NT2/D1 (cell line): ENCODE measurements at regions not wholly inside any gene's neighbourhood (a gene's known extent, or its start where the extent isn't known, plus 50 kb on each side); places are given as distances from the start of the nearest gene placed in this dataset.

Experiments used
- DNase-seq: peaks from one replicate; pipeline ENCODE4 v3.0.0-alpha.2; 2011; ENCODE audit warnings: low read depth, low spot score
- H3K27me3 ChIP-seq: 2 replicates; pipeline ENCODE4 v1.6.0; 2011; ENCODE audit warnings: mild to moderate bottlenecking; ENCODE audit not compliant: insufficient read length, insufficient read depth
- H3K36me3 ChIP-seq: 2 replicates; pipeline ENCODE4 v1.6.1; 2011; ENCODE audit warnings: mild to moderate bottlenecking, low read length, mixed read lengths; ENCODE audit not compliant: insufficient read depth, insufficient read length
- H3K4me1 ChIP-seq: 2 replicates; pipeline ENCODE4 v1.5.1; 2011; ENCODE audit not compliant: insufficient read depth, insufficient read length
- H3K4me3 ChIP-seq: 2 replicates; pipeline ENCODE4 v1.5.1; 2011; ENCODE audit warnings: low read depth; ENCODE audit not compliant: insufficient read length
- H3K9ac ChIP-seq: 2 replicates; pipeline ENCODE4 v1.6.0; 2011; ENCODE audit warnings: low read depth; ENCODE audit not compliant: insufficient read length
- H3K9me3 ChIP-seq: 2 replicates; pipeline ENCODE4 v1.5.1; 2011; ENCODE audit warnings: mild to moderate bottlenecking, low read length; ENCODE audit not compliant: insufficient read depth
- SUZ12 ChIP-seq: IDR thresholded peaks from 2 replicates; pipeline ENCODE4 v1.6.1; 2011; ENCODE audit not compliant: insufficient read length, insufficient read depth; ENCODE audit errors: extremely low read depth
- YY1 ChIP-seq: IDR thresholded peaks from 2 replicates; pipeline ENCODE4 v1.6.1; 2011; ENCODE audit not compliant: insufficient read length, insufficient read depth
- ZNF274 ChIP-seq: IDR thresholded peaks from 2 replicates; pipeline ENCODE4 v1.6.1; 2011; ENCODE audit warnings: mild to moderate bottlenecking, low read depth, low read length

- H3K9me3 ChIP-seq, result no peaks in the 10 kb centered on the region
- no peak overlapping the region for H3K4me3 ChIP-seq
- H3K4me1 ChIP-seq, result no peaks in the 10 kb centered on the region
- H3K9ac ChIP-seq, result no peak overlapping the region
- no peak for TF ChIP-seq YY1
- no peak for TF ChIP-seq ZNF274
- TF ChIP-seq SUZ12, result no peak
- DNase-seq, result no peak
- no peaks in the 10 kb centered on the region for H3K27me3 ChIP-seq
- no peaks in the 10 kb centered on the region for H3K36me3 ChIP-seq
Measured at GRCh38 chr16:86222965-86223551, 287.3 kb upstream of the FOXF1 start.

DNA sequence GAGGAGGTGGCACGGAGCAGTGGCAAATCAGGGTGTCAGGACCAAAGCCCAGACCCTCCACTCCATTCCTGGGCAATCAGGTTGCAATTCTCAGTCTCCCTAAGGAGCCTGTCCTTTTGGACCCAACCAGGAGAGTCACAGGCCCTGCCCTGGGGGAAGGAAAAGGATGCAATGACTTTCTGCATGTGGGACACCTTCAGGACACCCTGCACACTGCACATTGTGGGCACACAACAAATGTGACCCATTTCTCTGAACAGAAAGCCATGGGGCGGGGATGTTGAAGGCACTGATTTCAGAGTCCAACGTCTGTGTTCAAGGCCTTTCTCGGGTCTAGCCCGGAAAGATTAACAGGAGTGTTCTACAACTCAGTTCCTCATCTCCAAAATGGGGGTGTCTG, 286.2 kb upstream of the FOXF1 start:
- Histone ChIP-seq H3K4me3 (no peak overlapping the region), H3K36me3 (no peaks in the 10 kb centered on the region), H3K9me3 (no peaks in the 10 kb centered on the region), H3K9ac (no peak overlapping the region), H3K27me3 (no peaks in the 10 kb centered on the region), H3K4me1 (no peaks in the 10 kb centered on the region)
- no peak for DNase-seq
- no peak for TF ChIP-seq YY1
- TF ChIP-seq SUZ12, result no peak
- TF ChIP-seq ZNF274, result no peak

DNA sequence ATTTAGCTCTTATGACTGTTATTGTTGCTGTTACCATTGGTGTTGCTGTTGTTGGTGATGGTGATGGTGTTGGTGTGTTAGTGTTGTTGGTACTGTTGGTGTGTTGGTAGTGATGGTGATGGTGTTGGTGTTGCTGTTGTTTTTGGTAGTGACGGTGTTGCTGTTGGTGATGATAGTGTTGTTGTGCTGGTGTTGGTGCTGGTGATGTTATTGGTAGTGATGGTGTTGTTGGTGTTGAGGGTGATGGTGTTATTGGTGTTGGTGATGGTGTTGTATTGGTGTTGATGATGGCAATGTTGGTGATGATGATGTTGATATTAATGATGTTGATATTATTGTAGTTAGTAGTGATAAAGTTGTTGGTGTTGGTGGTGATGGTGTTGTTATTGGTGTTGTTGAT, 285.7 kb upstream of the FOXF1 start:
- H3K9me3 ChIP-seq, result no peaks in the 10 kb centered on the region
- H3K4me3 ChIP-seq, result no peak overlapping the region
- TF ChIP-seq YY1 (no peak), SUZ12 (no peak), ZNF274 (no peak)
- DNase-seq, result no peak
- H3K36me3 ChIP-seq, result no peaks in the 10 kb centered on the region
- no peaks in the 10 kb centered on the region for H3K4me1 ChIP-seq
- no peak overlapping the region for H3K9ac ChIP-seq
- no peaks in the 10 kb centered on the region for H3K27me3 ChIP-seq

GRCh38 chr16:86225905-86226371, 284.4 kb upstream of the FOXF1 start:
- TF ChIP-seq YY1, result no peak
- TF ChIP-seq SUZ12, result no peak
- TF ChIP-seq ZNF274, result no peak
- H3K9me3 ChIP-seq, result peaks cover under 1% of the 10 kb centered on the region; the same call in 1 of the 2 replicates
- H3K4me3 ChIP-seq, result no peak overlapping the region
- no peaks in the 10 kb centered on the region for H3K4me1 ChIP-seq
- H3K36me3 ChIP-seq, result no peaks in the 10 kb centered on the region
- H3K9ac ChIP-seq, result no peak overlapping the region
- no peaks in the 10 kb centered on the region for H3K27me3 ChIP-seq
- no peak for DNase-seq

- no peak for DNase-seq
- no peak for TF ChIP-seq YY1
- no peak for TF ChIP-seq ZNF274
- no peak for TF ChIP-seq SUZ12
- Histone ChIP-seq H3K27me3 (no peaks in the 10 kb centered on the region), H3K9me3 (peaks cover 11% of the 10 kb centered on the region; the same call in 1 of the 2 replicates), H3K36me3 (no peaks in the 10 kb centered on the region), H3K4me3 (no peak overlapping the region), H3K4me1 (no peaks in the 10 kb centered on the region), H3K9ac (no peak overlapping the region)
Measured at GRCh38 chr16:86227041-86227440, 283.3 kb upstream of the FOXF1 start.

GRCh38 chr16:86227801-86228200, 282.5 kb upstream of the FOXF1 start:
- no peak overlapping the region for H3K9ac ChIP-seq
- no peak for DNase-seq
- no peaks in the 10 kb centered on the region for H3K27me3 ChIP-seq
- no peaks in the 10 kb centered on the region for H3K36me3 ChIP-seq
- TF ChIP-seq ZNF274 (no peak), SUZ12 (no peak), YY1 (no peak)
- no peak overlapping the region for H3K4me3 ChIP-seq
- no peaks in the 10 kb centered on the region for H3K4me1 ChIP-seq
- peaks cover 19% of the 10 kb centered on the region; the same call in 1 of the 2 replicates for H3K9me3 ChIP-seq

DNA sequence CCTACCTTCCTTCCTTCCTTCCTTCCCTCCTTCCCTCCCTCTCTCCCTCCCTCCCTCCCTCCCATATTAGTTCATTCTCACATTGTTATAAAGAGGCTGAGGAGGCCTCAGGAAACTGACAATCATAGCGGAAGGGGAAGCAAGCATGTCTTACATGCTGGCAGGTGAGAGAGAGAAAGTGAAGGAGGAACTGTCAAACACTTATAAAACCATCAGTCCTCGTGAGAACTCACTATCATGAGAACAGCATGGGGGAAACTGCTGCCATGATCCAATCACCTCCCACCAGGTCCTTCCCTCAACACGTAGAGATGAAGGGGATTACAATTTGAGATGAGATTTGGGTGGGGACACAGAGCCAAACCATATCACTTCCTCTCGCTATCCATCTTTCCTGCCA, 281.6 kb upstream of the FOXF1 start:
- Histone ChIP-seq H3K9me3 (peaks cover 24% of the 10 kb centered on the region; the same call in 1 of the 2 replicates), H3K27me3 (no peaks in the 10 kb centered on the region), H3K4me3 (no peak overlapping the region), H3K4me1 (no peaks in the 10 kb centered on the region), H3K9ac (no peak overlapping the region), H3K36me3 (no peaks in the 10 kb centered on the region)
- no peak for TF ChIP-seq SUZ12
- no peak for TF ChIP-seq ZNF274
- no peak for TF ChIP-seq YY1
- no peak for DNase-seq

DNA sequence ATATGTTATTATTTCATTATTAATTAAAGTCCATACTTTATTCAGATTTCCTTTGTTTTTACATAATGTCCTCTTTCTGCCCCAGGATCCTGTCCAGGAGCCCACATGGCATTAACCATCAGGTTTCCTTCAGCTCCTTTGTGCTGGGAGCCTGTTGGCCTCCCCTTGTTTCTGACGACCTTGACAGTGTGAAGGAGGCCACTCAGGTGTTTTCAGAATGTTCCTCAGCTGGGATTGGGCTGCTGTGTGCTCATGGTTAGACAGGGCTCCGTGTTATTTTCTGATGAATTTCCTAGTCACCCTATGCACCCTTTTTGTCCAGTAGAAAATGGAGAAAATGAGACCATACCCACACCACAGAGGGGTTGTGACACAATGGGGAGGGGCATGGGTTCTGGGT, 281.0 kb upstream of the FOXF1 start:
- no peaks in the 10 kb centered on the region for H3K27me3 ChIP-seq
- H3K36me3 ChIP-seq, result no peaks in the 10 kb centered on the region
- no peaks in the 10 kb centered on the region for H3K4me1 ChIP-seq
- no peak overlapping the region for H3K9ac ChIP-seq
- DNase-seq, result no peak
- TF ChIP-seq ZNF274, result no peak
- TF ChIP-seq SUZ12, result no peak
- no peak for TF ChIP-seq YY1
- peaks cover 24% of the 10 kb centered on the region; the same call in 1 of the 2 replicates for H3K9me3 ChIP-seq
- no peak overlapping the region for H3K4me3 ChIP-seq
